HEK293 (cell line): ENCODE measurements at regions not wholly inside any gene's neighbourhood (a gene's known extent, or its start where the extent isn't known, plus 50 kb on each side); places are given as distances from the start of the nearest gene placed in this dataset.

ENCODE experiments used
- CTCF ChIA-PET: fragments of 350-600 bp; formaldehyde crosslinking; extraction: SDS; loops from one replicate; lab custom pipeline; 2021; ENCODE audit warnings: antibody characterized with exemption; lab: Yijun Ruan, JAX
- POLR2A ChIA-PET: fragments of 300-600 bp; formaldehyde crosslinking; extraction: SDS; loops from one replicate; lab custom pipeline; 2020; ENCODE audit warnings: antibody characterized with exemption, inconsistent platforms; lab: Yijun Ruan, JAX
- H3K27ac ChIP-seq: fragments of 200-500 bp; sonication (Bioruptor generic); 2 replicates; pipeline ENCODE4 v1.5.1; 2014; ENCODE audit warnings: low read depth, low read length, control low read depth, inconsistent platforms; ENCODE audit errors: extremely low read depth
- H3K36me3 ChIP-seq, 2 experiments: fragments of 200-500 bp in 1 of 2; sonication (Bioruptor generic) in 1 of 2; 1 replicate in 1 of 2; 2 replicates in 1 of 2; pipeline ENCODE4 v1.5.1; 2014 to 2017; ENCODE audit warnings: inconsistent platforms in 2 of 2, low read length in 2 of 2; ENCODE audit not compliant: control insufficient read depth in 2 of 2, insufficient read depth in 1 of 2
- H3K4me1 ChIP-seq: fragments of 200-500 bp; sonication (Bioruptor generic); 2 replicates; pipeline ENCODE4 v1.5.1; 2014; ENCODE audit warnings: mild to moderate bottlenecking, low read length, inconsistent platforms; ENCODE audit not compliant: control insufficient read depth, insufficient read depth
- H3K4me3 ChIP-seq: 2 replicates; pipeline ENCODE4 v1.5.1; 2011; ENCODE audit warnings: low read depth, mild to moderate bottlenecking, control low read depth, low read length, moderate library complexity
- H3K9me3 ChIP-seq: fragments of 200-500 bp; sonication (Bioruptor generic); 2 replicates; pipeline ENCODE4 v1.5.1; 2014; ENCODE audit warnings: low read depth, low read length, inconsistent platforms; ENCODE audit not compliant: control insufficient read depth, insufficient read depth
- GLIS1 ChIP-seq: fragments of 450-650 bp; formaldehyde crosslinking; IDR thresholded peaks from 2 replicates; pipeline ENCODE4 v1.5.1; 2016; ENCODE audit warnings: missing biosample characterization, missing genetic modification characterization
- KLF16 ChIP-seq: fragments of 450-650 bp; formaldehyde crosslinking; IDR thresholded peaks from 2 replicates; pipeline ENCODE4 v1.5.1; 2017; ENCODE audit warnings: missing biosample characterization, missing genetic modification characterization
- KLF8 ChIP-seq: fragments of 450-650 bp; formaldehyde crosslinking; IDR thresholded peaks from 2 replicates; pipeline ENCODE4 v1.5.1; 2016; ENCODE audit warnings: missing biosample characterization, missing genetic modification characterization
- SALL2 ChIP-seq: fragments of 450-650 bp; formaldehyde crosslinking; IDR thresholded peaks from 2 replicates; pipeline ENCODE4 v1.5.0; 2017; ENCODE audit warnings: missing biosample characterization, mild to moderate bottlenecking, missing genetic modification characterization, borderline replicate concordance
- SCRT1 ChIP-seq: fragments of 450-650 bp; formaldehyde crosslinking; IDR thresholded peaks from 2 replicates; pipeline ENCODE4 v1.5.1; 2016; ENCODE audit warnings: missing biosample characterization, missing genetic modification characterization, borderline replicate concordance
- WT1 ChIP-seq: fragments of 450-650 bp; formaldehyde crosslinking; IDR thresholded peaks from 2 replicates; pipeline ENCODE4 v1.5.1; 2016; ENCODE audit warnings: missing biosample characterization, missing genetic modification characterization
- YY2 ChIP-seq: fragments of 450-650 bp; formaldehyde crosslinking; IDR thresholded peaks from 2 replicates; pipeline ENCODE4 v1.5.1; 2016; ENCODE audit warnings: missing biosample characterization, missing genetic modification characterization
- ZBTB10 ChIP-seq: fragments of 450-650 bp; formaldehyde crosslinking; IDR thresholded peaks from 2 replicates; pipeline ENCODE4 v1.5.1; 2016; ENCODE audit warnings: missing biosample characterization, missing genetic modification characterization
- ZBTB6 ChIP-seq: fragments of 450-650 bp; formaldehyde crosslinking; IDR thresholded peaks from 2 replicates; pipeline ENCODE4 v1.5.1; 2017; ENCODE audit warnings: missing biosample characterization, missing genetic modification characterization
- ZNF132 ChIP-seq: fragments of 450-650 bp; formaldehyde crosslinking; IDR thresholded peaks from 2 replicates; pipeline ENCODE4 v1.5.1; 2017; ENCODE audit warnings: missing biosample characterization, missing genetic modification characterization, borderline replicate concordance
- ZNF140 ChIP-seq: fragments of 450-650 bp; formaldehyde crosslinking; IDR thresholded peaks from 2 replicates; pipeline ENCODE4 v1.5.1; 2016; ENCODE audit warnings: missing biosample characterization, missing genetic modification characterization
- ZNF416 ChIP-seq: fragments of 450-650 bp; formaldehyde crosslinking; IDR thresholded peaks from 2 replicates; pipeline ENCODE4 v1.5.1; 2016; ENCODE audit warnings: missing biosample characterization, missing genetic modification characterization
- ZNF501 ChIP-seq: fragments of 450-650 bp; formaldehyde crosslinking; IDR thresholded peaks from 2 replicates; pipeline ENCODE4 v1.5.1; 2016; ENCODE audit warnings: missing biosample characterization, missing genetic modification characterization
- ZNF530 ChIP-seq: fragments of 450-650 bp; formaldehyde crosslinking; IDR thresholded peaks from 2 replicates; pipeline ENCODE4 v1.5.1; 2016; ENCODE audit warnings: low read depth, missing biosample characterization, missing genetic modification characterization
- ZNF549 ChIP-seq: fragments of 450-650 bp; IDR thresholded peaks from 2 replicates; pipeline ENCODE4 v1.5.1; 2018; ENCODE audit warnings: missing biosample characterization, missing genetic modification characterization, mild to moderate bottlenecking, inconsistent platforms, moderate library complexity
- ZNF558 ChIP-seq: fragments of 450-650 bp; formaldehyde crosslinking; IDR thresholded peaks from 2 replicates; pipeline ENCODE4 v1.5.1; 2016; ENCODE audit warnings: missing biosample characterization, missing genetic modification characterization
- ZNF561 ChIP-seq: fragments of 450-650 bp; IDR thresholded peaks from 2 replicates; pipeline ENCODE4 v1.5.1; 2018; ENCODE audit warnings: missing biosample characterization, missing genetic modification characterization, borderline replicate concordance
- ZNF580 ChIP-seq: fragments of 450-650 bp; formaldehyde crosslinking; IDR thresholded peaks from 2 replicates; pipeline ENCODE4 v1.5.1; 2016; ENCODE audit warnings: missing biosample characterization, missing genetic modification characterization
- ZNF610 ChIP-seq: fragments of 450-650 bp; formaldehyde crosslinking; IDR thresholded peaks from 2 replicates; pipeline ENCODE4 v1.5.1; 2016; ENCODE audit warnings: missing biosample characterization, missing genetic modification characterization, borderline replicate concordance
- ZNF639 ChIP-seq: fragments of 450-650 bp; formaldehyde crosslinking; IDR thresholded peaks from 2 replicates; pipeline ENCODE4 v1.5.1; 2016; ENCODE audit warnings: missing biosample characterization, missing genetic modification characterization
- ZNF747 ChIP-seq: fragments of 450-650 bp; formaldehyde crosslinking; IDR thresholded peaks from 2 replicates; pipeline ENCODE4 v1.5.1; 2016; ENCODE audit warnings: missing biosample characterization, missing genetic modification characterization
- ZNF843 ChIP-seq: fragments of 450-650 bp; formaldehyde crosslinking; IDR thresholded peaks from 2 replicates; pipeline ENCODE4 v1.5.1; 2016; ENCODE audit warnings: missing biosample characterization, missing genetic modification characterization
- ZSCAN30 ChIP-seq: fragments of 450-650 bp; IDR thresholded peaks from 2 replicates; pipeline ENCODE4 v1.5.1; 2018; ENCODE audit warnings: missing biosample characterization, mild to moderate bottlenecking, missing genetic modification characterization, moderate library complexity
- ZXDB ChIP-seq: fragments of 450-650 bp; formaldehyde crosslinking; IDR thresholded peaks from 2 replicates; pipeline ENCODE4 v1.5.1; 2016; ENCODE audit warnings: missing biosample characterization, missing genetic modification characterization

- H3K4me1 ChIP-seq: no peaks in the 10 kb centered on the region
- ChIA-PET CTCF (no interaction called here), POLR2A (no interaction called here)
- H3K4me3 ChIP-seq: no peak overlapping the region
- H3K36me3 ChIP-seq: no peaks in the 10 kb centered on the region
- H3K27ac ChIP-seq: no peak overlapping the region
- H3K9me3 ChIP-seq: no peaks in the 10 kb centered on the region
- TF ChIP-seq ZNF530: no peak
- TF ChIP-seq ZNF747 (tag by site-specific recombination): no peak
- TF ChIP-seq ZBTB6 (tag by site-specific recombination): no peak
- TF ChIP-seq ZNF561 (tag by site-specific recombination): no peak
- TF ChIP-seq YY2: no peak
- TF ChIP-seq ZNF843: no peak
- TF ChIP-seq ZNF501 (tag by site-specific recombination): no peak
- no peak for TF ChIP-seq ZNF558
- TF ChIP-seq GLIS1 (tag by site-specific recombination): no peak
- TF ChIP-seq WT1 (tag by site-specific recombination): no peak
- no peak for TF ChIP-seq KLF16 (tag by site-specific recombination)
These were observed 1491.4 kb upstream of the GOT2 start for GRCh38 chr16:60225541-60225940.

- CTCF ChIA-PET: no interaction called here
- no peak overlapping the region for H3K27ac ChIP-seq
- no peaks in the 10 kb centered on the region for H3K36me3 ChIP-seq
- POLR2A ChIA-PET: no interaction called here
- no peaks in the 10 kb centered on the region for H3K4me1 ChIP-seq
- TF ChIP-seq ZBTB10 (no peak), ZNF561 (tag by site-specific recombination) (no peak), ZNF549 (tag by site-specific recombination) (no peak), KLF8 (tag by site-specific recombination) (no peak), ZSCAN30 (tag by site-specific recombination) (no peak), ZNF639 (tag by site-specific recombination) (no peak), ZNF140 (tag by site-specific recombination) (no peak), SCRT1 (tag by site-specific recombination) (no peak), ZXDB (tag by site-specific recombination) (no peak), ZNF580 (no peak), ZNF132 (tag by site-specific recombination) (no peak), ZNF416 (tag by site-specific recombination) (no peak), ZNF843 (no peak), ZNF610 (no peak), SALL2 (no peak)
- H3K9me3 ChIP-seq: no peaks in the 10 kb centered on the region
- H3K4me3 ChIP-seq: no peak overlapping the region
These were observed 1483.7 kb upstream of the GOT2 start for GRCh38 chr16:60217787-60218186.
